IPS-NIHi7 (cell line): ENCODE measurements at regions not wholly inside any gene's neighbourhood (a gene's known extent, or its start where the extent isn't known, plus 50 kb on each side); places are given as distances from the start of the nearest gene placed in this dataset.
A peak's percentile ranks its signal among the peaks of the same experiment; 100 is the strongest.
"Not testable (repeated sequence)": the region's sequence is repeated elsewhere in the genome, so short reads cannot be mapped to it uniquely, and the experiment has no call there.

ENCODE experiments used
- DNase-seq: peaks from one replicate; pipeline ENCODE4 v3.0.0; 2012; ENCODE audit warnings: mixed read lengths; ENCODE audit errors: extremely low spot score

DNA sequence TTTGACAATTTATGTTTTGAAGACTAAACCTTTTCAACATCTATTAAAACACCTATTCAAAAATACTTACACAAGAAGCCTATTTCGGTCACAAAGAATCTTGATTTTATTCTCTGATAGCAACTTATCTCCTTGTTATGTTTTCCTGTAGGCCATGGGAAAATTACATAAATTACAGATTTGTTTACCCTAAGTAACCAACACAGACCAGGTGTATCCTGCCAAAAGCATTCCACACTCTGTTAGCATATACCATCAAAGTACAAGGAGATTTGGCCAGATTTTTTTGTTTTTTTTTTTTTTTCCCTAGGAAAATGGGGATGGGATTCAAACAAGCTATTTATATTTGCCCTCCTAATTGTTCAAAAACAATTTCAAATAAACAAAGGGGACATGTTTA lies 497.9 kb upstream of the MAGEB18 start:
- DNase-seq, result no peak

DNA sequence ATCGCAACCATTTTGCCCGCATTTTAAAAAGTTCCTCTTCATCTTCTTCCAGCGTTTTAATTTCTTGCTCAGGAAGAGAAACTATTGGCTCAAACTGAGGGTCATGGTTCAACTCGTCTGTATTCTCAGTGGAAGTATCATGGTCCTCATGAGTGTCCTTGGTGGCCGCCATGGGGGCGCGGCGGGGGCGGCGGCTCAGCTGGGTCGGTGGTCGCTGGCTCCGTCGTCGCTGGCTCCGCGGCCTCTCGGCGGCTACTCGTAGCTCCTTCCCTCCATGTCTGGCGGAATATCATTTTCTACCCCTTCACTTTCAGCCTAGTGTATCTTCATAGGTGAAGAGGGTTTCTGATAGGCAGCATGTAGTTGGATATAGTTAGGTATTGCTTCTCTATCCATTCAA lies 492.0 kb upstream of the MAGEB18 start:
- DNase-seq, result no peak

DNA sequence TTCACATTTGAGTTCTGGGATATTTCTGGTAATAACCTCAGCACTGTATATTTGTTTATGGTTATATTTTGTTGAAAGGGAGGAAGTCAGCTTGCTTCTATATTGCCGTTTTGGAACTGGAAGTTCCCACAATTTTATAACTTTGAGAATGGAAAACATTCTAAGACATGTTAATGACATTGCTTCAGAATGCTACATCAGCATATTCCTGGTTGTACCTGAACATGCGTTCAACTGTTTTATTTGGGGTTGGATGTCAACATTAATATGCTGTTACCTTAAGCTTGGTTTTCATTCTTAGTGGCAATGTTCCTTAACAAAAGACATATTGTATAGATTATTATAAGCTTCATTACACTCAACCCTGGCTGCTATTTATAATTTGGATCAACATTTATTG lies 489.4 kb upstream of the MAGEB18 start:
- no peak for DNase-seq

DNA sequence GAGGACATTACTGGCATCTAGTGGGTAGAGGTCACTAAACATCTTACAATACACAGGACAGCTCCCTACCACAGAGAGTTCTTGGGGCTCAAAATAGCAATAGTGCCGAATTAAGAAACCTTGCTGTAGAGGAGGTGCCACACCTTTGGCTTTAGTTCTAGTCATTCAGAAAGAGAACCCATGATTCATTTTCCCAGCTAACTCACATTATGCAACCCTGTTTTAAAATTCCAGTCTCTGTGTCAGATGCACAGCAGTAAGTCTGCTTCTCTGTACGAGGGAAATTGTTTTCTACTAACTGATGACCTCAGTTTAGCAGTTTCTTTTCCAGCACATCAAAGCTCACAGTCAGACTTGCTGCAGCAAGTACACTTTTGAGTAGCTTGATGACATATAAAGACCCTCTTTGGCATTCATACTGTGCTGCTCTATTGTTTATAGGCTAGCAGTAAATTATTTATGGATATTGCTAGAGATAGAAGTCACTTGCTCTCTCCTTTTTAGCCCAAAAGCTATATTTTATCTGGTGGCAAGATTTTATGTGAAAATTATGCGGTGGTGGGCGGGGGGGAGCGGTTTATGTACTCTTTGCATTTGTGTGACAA lies 487.8 kb upstream of the MAGEB18 start:
- DNase-seq, result no peak

- DNase-seq, result no peak
Measured at GRCh38 chrX:25659317-25659716, 478.8 kb upstream of the MAGEB18 start.

DNA sequence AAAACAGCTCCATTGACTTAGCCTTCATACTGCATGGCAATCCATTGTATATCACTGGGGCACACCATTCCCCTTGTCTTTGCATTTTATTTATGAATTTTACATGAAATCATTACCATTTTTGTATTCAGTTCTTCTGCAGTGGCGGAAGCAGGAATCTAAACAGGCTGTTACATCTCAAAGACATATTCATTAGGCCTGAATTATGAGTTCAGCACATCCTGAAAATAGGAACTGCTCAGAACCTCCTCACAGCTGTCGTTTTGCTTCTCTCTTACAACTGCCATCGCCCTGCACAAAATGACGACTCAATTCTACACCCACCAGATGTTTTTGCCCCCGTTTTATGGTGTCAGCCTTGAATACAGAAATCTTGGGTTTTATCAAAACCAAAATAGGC lies 474.4 kb upstream of the MAGEB18 start:
- DNase-seq, result no peak

GRCh38 chrX:25665431-25665830 lies 472.7 kb upstream of the MAGEB18 start:
- no peak for DNase-seq

DNA sequence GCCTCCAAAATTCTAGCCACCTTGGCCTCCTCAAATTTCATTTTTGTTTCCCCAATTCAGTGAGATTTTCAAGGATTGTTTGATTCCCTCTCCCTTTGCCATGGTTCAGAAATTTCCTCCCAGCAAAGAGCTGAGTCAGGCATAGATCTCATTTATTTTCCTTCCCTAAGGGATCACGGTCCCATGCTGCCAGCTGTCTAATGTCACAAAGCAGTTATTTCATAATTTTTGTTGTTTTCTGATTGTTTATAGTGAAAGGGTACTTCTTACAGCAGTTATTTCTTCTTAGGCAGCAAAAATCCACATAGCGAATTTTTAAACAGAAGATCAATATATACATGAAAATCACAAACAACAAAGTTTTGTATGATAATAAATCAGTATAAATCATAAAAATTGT lies 470.5 kb upstream of the MAGEB18 start:
- no peak for DNase-seq

GRCh38 chrX:25674776-25675175 lies 463.4 kb upstream of the MAGEB18 start:
- DNase-seq, result no peak

- no peak for DNase-seq
Measured at GRCh38 chrX:25701876-25702275, 436.3 kb upstream of the MAGEB18 start.

DNA sequence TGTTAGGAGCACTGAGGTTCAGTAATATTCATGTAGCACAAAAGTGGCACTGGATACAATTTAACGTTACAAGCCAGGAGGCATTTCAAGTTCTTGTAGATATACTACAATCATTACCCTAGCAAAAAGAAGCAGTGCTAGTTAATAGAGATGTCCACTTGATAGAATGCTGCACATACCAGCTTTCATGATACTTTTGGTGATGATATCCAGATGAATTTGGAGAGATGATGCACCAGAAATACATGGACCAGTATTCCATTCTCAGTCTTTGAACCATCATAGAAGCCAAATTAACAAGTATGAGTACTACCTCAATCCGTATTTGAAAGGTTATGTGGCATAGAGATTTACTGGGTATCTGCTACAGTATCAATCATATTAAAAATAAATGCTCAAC lies 421.0 kb upstream of the MAGEB18 start:
- DNase-seq, result no peak

DNA sequence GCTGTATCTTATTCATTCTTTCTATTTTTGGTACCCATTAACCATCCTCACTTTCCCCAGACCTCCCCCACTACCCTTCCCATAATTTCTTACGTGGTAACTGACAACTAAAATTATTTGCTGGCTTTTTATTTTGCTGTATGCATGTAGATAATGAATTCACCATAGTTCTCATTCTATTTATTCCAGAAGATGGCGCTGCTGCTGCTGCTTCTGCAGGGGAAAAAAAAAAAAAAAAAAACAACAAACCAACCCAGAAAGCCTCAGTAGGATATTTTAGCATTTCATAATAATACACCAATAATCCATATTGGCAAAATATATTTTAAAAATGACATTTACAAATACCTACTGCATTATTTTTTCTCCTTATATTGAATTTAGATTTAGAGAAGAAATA lies 416.6 kb upstream of the MAGEB18 start:
- peak; percentile 8 for DNase-seq

- no peak for DNase-seq
Measured at GRCh38 chrX:25726539-25726938, 411.6 kb upstream of the MAGEB18 start.

DNA sequence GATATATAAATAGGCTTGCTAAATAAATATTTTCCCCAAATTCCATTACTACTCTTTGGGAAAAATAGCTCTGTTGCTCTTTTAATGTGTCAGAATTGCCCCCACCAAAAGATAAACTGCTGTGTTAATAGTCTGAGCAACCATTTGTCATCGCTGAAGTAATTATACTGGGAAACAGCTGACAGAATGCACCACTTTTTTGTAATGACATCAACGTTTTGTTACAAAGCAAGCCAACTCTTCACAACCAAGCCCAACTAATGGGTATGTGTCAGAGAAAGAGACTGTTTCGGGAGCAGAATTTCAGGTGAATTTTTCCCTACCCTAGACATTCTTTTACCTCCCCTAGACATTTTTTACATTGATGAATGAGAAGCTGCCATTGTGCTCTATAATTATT lies 405.0 kb upstream of the MAGEB18 start:
- DNase-seq, result no peak

DNA sequence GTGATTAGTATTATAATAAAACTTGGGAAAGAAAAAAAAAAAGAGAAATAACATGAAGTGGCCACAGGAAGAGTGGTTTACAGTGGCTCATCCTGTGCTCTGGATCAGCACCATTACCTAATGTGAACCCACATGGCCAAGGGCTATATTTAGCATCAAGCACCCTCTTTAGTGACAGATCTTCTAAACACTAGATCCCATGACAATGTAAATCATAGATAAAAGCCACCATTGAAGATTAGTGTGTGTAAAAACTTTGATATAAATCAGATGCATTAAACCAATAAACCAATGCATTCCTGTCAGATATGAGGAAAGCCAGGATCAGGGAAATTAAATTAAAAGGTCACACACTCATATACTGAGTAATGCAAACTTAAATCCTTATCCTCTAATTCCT lies 400.6 kb upstream of the MAGEB18 start:
- no peak for DNase-seq

DNA sequence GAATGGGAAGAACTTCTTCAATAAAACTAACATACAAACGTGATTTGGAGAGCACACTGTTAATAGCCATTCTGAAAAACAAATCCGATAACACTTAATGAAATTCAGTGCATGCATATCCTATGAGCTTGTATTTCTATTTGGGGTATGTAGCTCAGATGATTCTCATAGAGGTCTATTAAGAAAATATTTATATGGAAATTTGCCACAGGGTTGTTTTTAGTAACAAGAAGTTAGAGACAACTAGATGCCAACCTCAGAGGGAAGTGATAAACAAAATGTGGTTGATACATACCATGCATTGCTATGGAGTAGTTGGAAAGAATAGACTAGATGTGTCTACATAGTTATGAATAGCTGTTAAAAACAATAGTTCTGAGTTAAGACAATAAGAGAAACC lies 395.8 kb upstream of the MAGEB18 start:
- DNase-seq, result no peak

- peak; percentile 8 for DNase-seq
Measured at GRCh38 chrX:25754399-25754798, 383.7 kb upstream of the MAGEB18 start.

DNA sequence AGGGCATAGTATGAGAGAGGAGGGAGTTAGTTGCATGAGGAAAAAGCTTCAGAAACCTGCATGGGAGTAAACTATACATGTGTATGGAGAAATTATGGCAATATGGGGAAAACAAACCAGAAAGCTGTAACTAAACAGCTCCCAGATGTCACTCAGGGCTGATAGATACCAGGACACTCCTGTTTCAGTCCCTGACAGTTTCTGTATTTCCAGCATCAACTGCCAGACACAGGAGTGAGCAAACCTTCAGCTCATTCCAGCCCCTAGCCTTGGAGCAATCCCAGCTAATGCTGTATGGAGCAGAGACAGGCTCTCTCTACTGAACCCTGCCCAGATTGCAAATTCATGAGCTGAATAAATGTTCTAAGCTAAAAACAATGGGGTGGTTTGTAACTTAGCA lies 382.9 kb upstream of the MAGEB18 start:
- no peak for DNase-seq

DNA sequence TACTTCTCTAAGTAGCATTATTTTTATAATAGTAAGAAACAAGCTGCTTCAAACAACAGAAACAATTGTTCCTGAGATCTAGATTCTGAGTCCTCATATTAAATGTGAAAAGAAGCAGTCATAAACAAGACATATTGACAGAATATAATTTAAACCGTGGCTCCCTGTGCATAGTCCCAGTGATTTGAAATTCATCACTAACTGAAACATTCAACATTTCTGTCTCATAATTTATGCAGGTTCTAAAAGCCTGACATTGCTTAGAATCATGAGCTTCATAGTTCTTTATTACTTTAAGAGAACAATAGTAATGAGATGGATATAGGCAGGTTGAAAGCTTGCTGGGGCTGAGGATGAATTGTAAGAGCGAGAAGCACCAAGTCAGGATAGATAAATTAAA lies 375.5 kb upstream of the MAGEB18 start:
- no peak for DNase-seq

GRCh38 chrX:25771853-25772252 lies 366.3 kb upstream of the MAGEB18 start:
- DNase-seq, result not testable (repeated sequence)

- DNase-seq, result not testable (repeated sequence)
Measured at GRCh38 chrX:25797796-25798195, 340.3 kb upstream of the MAGEB18 start.

DNA sequence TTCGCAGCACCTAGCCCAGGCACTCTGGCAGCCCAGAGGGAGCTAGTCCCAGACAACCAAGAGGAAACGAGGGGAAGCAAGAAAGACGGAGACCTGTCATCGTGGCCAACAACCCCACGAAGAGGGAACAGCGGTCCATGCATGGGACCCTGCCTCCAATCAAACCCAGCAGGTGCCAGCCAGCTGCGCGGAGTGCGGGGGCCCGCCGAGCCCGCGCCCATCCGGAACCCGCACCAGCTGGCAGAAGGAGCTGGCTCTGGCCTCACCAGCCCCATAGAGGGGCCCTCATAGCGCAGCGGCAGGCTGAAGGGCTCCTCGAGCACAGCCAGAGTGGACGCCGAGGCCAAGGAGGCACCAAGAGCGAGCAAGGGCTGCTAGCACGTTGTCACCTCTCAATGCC lies 332.4 kb upstream of the MAGEB18 start:
- DNase-seq, result no peak

DNA sequence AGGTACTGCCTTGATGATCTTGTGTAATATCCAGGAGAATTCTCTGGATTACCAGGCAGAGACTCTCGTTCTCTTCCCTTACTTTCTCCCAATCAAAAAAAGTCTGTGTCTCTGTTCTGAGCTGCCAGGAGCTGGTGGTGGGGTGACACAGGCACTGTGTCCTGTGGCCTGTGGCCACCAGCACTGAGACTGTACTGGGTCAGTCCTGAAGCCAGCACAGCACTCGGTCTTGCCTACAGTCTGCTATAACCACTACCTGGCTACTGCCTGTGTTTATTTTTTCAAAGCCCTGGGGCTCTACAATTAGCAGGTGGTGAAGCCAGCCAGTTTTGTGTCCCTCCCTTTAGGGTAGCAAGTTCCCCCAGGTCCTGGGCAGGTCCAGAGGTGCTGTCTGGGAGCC lies 331.1 kb upstream of the MAGEB18 start:
- DNase-seq, result no peak

GRCh38 chrX:25810202-25810601 lies 327.9 kb upstream of the MAGEB18 start:
- no peak for DNase-seq

GRCh38 chrX:25819879-25820278 lies 318.3 kb upstream of the MAGEB18 start:
- DNase-seq, result no peak
